HCT116 (cell line): ENCODE measurements at regions not wholly inside any gene's neighbourhood (a gene's known extent, or its start where the extent isn't known, plus 50 kb on each side); places are given as distances from the start of the nearest gene placed in this dataset.

Experiments used
- ATAC-seq: fragments of 200-7000 bp; cut with Tn5 transposase; 2 replicates; pipeline ENCODE4 v1.9.1; 2020; ENCODE audit warnings: mild to moderate bottlenecking, moderate library complexity
- BruUV-seq: library from RNA; stranded (reverse); fragments of 400-500 nt; replicated peaks from 2 replicates; lab custom pipeline; 2021; lab: Mats Ljungman, UMichigan
- CTCF ChIA-PET: fragments of 300-600 bp; sonication (Branson Sonifier 250); formaldehyde crosslinking; loops from one replicate; lab custom pipeline; 2021; ENCODE audit warnings: antibody characterized with exemption; lab: Charles Lee
- POLR2A ChIA-PET: fragments of 300-600, 350-600 bp; sonication (Branson Sonifier 250); formaldehyde crosslinking; loops from one replicate; lab custom pipeline; 2021; ENCODE audit warnings: antibody characterized with exemption; lab: Charles Lee
- RAD21 ChIA-PET, 2 experiments: fragments of 300-600 bp; sonication (Branson Sonifier 250); formaldehyde crosslinking; loops; one replicate each; lab custom pipeline; 2023; ENCODE audit warnings: low total read pairs in 2 of 2; ENCODE audit not compliant: uncharacterized antibody in 2 of 2, unreplicated experiment in 2 of 2, low non-redundant PET in 1 of 2; lab: Charles Lee
- DNase-seq: peaks from one replicate; pipeline ENCODE4 v3.0.0-alpha.2; 2010; ENCODE audit warnings: low read depth, low spot score
- H2AFZ ChIP-seq: fragments of 200-600 bp; shearing (Covaris generic), sonication (generic); 2 replicates; pipeline ENCODE4 v1.6.1; 2017; ENCODE audit warnings: low read depth, mixed run types, mixed read lengths, antibody characterized with exemption, low read length; ENCODE audit not compliant: poor library complexity, severe bottlenecking
- H3K27ac ChIP-seq: 2 replicates; pipeline ENCODE4 v1.5.1; 2012; ENCODE audit warnings: low read depth, low read length
- H3K27me3 ChIP-seq: fragments of 200-600 bp; sonication (generic); 2 replicates; pipeline ENCODE4 v1.6.1; 2016; ENCODE audit warnings: mixed run types, low read length, mixed read lengths; ENCODE audit not compliant: insufficient read depth
- H3K36me3 ChIP-seq, 2 experiments: fragments of 200-500 bp in 1 of 2; fragments of 200-600 bp in 1 of 2; sonication (Bioruptor generic) in 1 of 2; sonication (generic) in 1 of 2; 2 replicates each; pipeline versions ENCODE4 v1.5.1 to v1.6.1; 2014 to 2016; ENCODE audit warnings: low read length in 2 of 2, inconsistent platforms in 1 of 2, mixed read lengths in 1 of 2, mixed run types in 1 of 2; ENCODE audit not compliant: insufficient read depth in 2 of 2, control insufficient read depth in 1 of 2
- H3K4me1 ChIP-seq, 2 experiments: fragments of 200-600 bp in 1 of 2; sonication (generic) in 1 of 2; 2 replicates each; pipeline versions ENCODE4 v1.5.1 to v1.6.1; 2012 to 2017; ENCODE audit warnings: low read length in 2 of 2, inconsistent platforms in 1 of 2, mild to moderate bottlenecking in 1 of 2, mixed read lengths in 1 of 2, mixed run types in 1 of 2, moderate library complexity in 1 of 2; ENCODE audit not compliant: insufficient read depth in 2 of 2, control insufficient read depth in 1 of 2
- H3K4me2 ChIP-seq: fragments of 200-600 bp; sonication (generic); 2 replicates; pipeline ENCODE4 v1.6.1; 2017; ENCODE audit warnings: mixed run types, low read length, mixed read lengths
- H3K4me3 ChIP-seq, 2 experiments: fragments of 200-600 bp in 1 of 2; sonication (generic) in 1 of 2; replicated peaks in 1 of 2; 2 replicates each; pipeline ENCODE4 v1.5.1; 2011 to 2016; ENCODE audit warnings: low read length in 2 of 2, control low read depth in 1 of 2, low read depth in 1 of 2, mild to moderate bottlenecking in 1 of 2, mixed read lengths in 1 of 2, mixed run types in 1 of 2
- H3K79me2 ChIP-seq: fragments of 200-600 bp; sonication (generic); 2 replicates; pipeline ENCODE4 v1.6.1; 2017; ENCODE audit warnings: mild to moderate bottlenecking, mixed run types, low read length, moderate library complexity, mixed read lengths; ENCODE audit not compliant: insufficient read depth
- H3K9ac ChIP-seq: fragments of 200-600 bp; sonication (generic); 2 replicates; pipeline ENCODE4 v1.6.1; 2016; ENCODE audit warnings: low read length, mixed read lengths
- H3K9me2 ChIP-seq: fragments of 200-600 bp; sonication (generic), shearing (Covaris generic); 2 replicates; pipeline ENCODE4 v1.6.1; 2017; ENCODE audit warnings: mixed run types, mild to moderate bottlenecking, moderate library complexity; ENCODE audit not compliant: insufficient read depth
- H3K9me3 ChIP-seq, 2 experiments: fragments of 200-500 bp in 1 of 2; fragments of 200-600 bp in 1 of 2; sonication (Bioruptor generic) in 1 of 2; sonication (generic) in 1 of 2; 2 replicates each; pipeline ENCODE4 v1.6.1; 2014 to 2017; ENCODE audit warnings: low read length in 2 of 2, mixed read lengths in 2 of 2, inconsistent platforms in 1 of 2, low read depth in 1 of 2, mild to moderate bottlenecking in 1 of 2, mixed run types in 1 of 2, moderate library complexity in 1 of 2; ENCODE audit not compliant: control insufficient read depth in 1 of 2, insufficient read depth in 1 of 2
- H4K20me1 ChIP-seq: fragments of 200-600 bp; sonication (generic), shearing (Covaris generic); 2 replicates; pipeline ENCODE4 v1.6.1; 2017; ENCODE audit warnings: mixed run types, mild to moderate bottlenecking, moderate library complexity; ENCODE audit not compliant: insufficient read depth
- ATF3 ChIP-seq: IDR thresholded peaks from 2 replicates; pipeline ENCODE4 v1.6.1; 2012
- CBX3 ChIP-seq: IDR thresholded peaks from 2 replicates; pipeline ENCODE4 v1.6.1; 2012; ENCODE audit warnings: low read depth
- CEBPB ChIP-seq: IDR thresholded peaks from 2 replicates; pipeline ENCODE4 v1.6.1; 2012; ENCODE audit warnings: low read depth
- CTCF ChIP-seq, 3 experiments: fragments of 200-600 bp in 1 of 3; sonication (generic) in 1 of 3; IDR thresholded peaks in 2 of 3; conservative IDR thresholded peaks in 1 of 3; 2 replicates each; pipeline ENCODE4 v1.5.1; 2012 to 2017; ENCODE audit warnings: low read depth in 2 of 3, low read length in 2 of 3, antibody characterized with exemption in 1 of 3, borderline replicate concordance in 1 of 3, control low read depth in 1 of 3, mild to moderate bottlenecking in 1 of 3, mixed read lengths in 1 of 3, mixed run types in 1 of 3, moderate library complexity in 1 of 3; ENCODE audit not compliant: insufficient read depth in 1 of 3
- EGR1 ChIP-seq: IDR thresholded peaks from 2 replicates; pipeline ENCODE4 v1.6.1; 2012; ENCODE audit warnings: low read depth
- ELF1 ChIP-seq: IDR thresholded peaks from 2 replicates; pipeline ENCODE4 v1.6.1; 2012; ENCODE audit warnings: low read depth, borderline replicate concordance
- EZH2 ChIP-seq: fragments of 200-600 bp; sonication (generic); IDR thresholded peaks from 2 replicates; pipeline ENCODE4 v1.6.1; 2017; ENCODE audit warnings: antibody characterized with exemption, mixed run types
- JUND ChIP-seq: IDR thresholded peaks from 2 replicates; pipeline ENCODE4 v1.6.1; 2012
- RAD21 ChIP-seq: IDR thresholded peaks from 2 replicates; pipeline ENCODE4 v1.6.1; 2012; ENCODE audit warnings: low read depth, mild to moderate bottlenecking
- REST ChIP-seq: IDR thresholded peaks from 2 replicates; pipeline ENCODE4 v1.6.1; 2012; ENCODE audit warnings: low read depth
- SIN3A ChIP-seq: IDR thresholded peaks from 2 replicates; pipeline ENCODE4 v1.6.1; 2012; ENCODE audit warnings: low read depth
- SP1 ChIP-seq: IDR thresholded peaks from 2 replicates; pipeline ENCODE4 v1.6.1; 2012; ENCODE audit warnings: low read depth
- TCF7L2 ChIP-seq: IDR thresholded peaks from 2 replicates; pipeline ENCODE4 v1.7.0; 2011; ENCODE audit warnings: borderline replicate concordance, inconsistent platforms; ENCODE audit not compliant: insufficient read depth, insufficient read length; ENCODE audit errors: extremely low read depth
- ZFX ChIP-seq: fragments of 450-650 bp; IDR thresholded peaks from 2 replicates; pipeline ENCODE4 v1.6.1; 2017
- ZNF274 ChIP-seq: fragments of 200-500 bp; sonication (Bioruptor generic); IDR thresholded peaks from 2 replicates; pipeline ENCODE4 v1.6.1; 2014; ENCODE audit warnings: mild to moderate bottlenecking, low read depth, low read length, inconsistent platforms
- intact Hi-C: fragments of 100-400 bp; cut with micrococcal nuclease; formaldehyde crosslinking; loops from 2 replicates; pipeline ENCODE4 v1.10.0; 2022

- Histone ChIP-seq H3K79me2 (no peaks in the 10 kb centered on the region), H4K20me1 (no peaks in the 10 kb centered on the region), H3K9me3 (no peaks in the 10 kb centered on the region), H3K9me2 (no peaks in the 10 kb centered on the region), H2AFZ (no peak overlapping the region), H3K27me3 (no peaks in the 10 kb centered on the region), H3K27ac (no peak overlapping the region), H3K9ac (no peak overlapping the region), H3K36me3 (no peaks in the 10 kb centered on the region), H3K4me3 (no peak overlapping the region), H3K4me2 (no peak overlapping the region), H3K4me1 (no peaks in the 10 kb centered on the region)
- no TSS peak for BruUV-seq
- intact Hi-C loops, result no loop called here
- TF ChIP-seq ZFX, result no peak
- TF ChIP-seq TCF7L2, result no peak
- no peak for TF ChIP-seq SIN3A
- TF ChIP-seq RAD21, result no peak
- no peak for TF ChIP-seq JUND
- TF ChIP-seq ATF3, result no peak
- no peak for TF ChIP-seq EZH2
- no peak for TF ChIP-seq CBX3
- TF ChIP-seq SP1, result no peak
- no peak for TF ChIP-seq CTCF (IDR thresholded peaks at IDR 0.05 in 2 of 3, conservative IDR thresholded peaks at IDR 0.05 in 1 of 3; ENCODE audit: borderline replicate concordance in 1 of 3, insufficient read depth in 1 of 3, low read depth in 2 of 3, low read length in 2 of 3)
- no peak for TF ChIP-seq ZNF274
- TF ChIP-seq EGR1, result no peak
- TF ChIP-seq ELF1, result no peak
- TF ChIP-seq REST, result no peak
- no peak for TF ChIP-seq CEBPB
- RAD21 ChIA-PET, result no interaction called here
- no peak for DNase-seq
- CTCF ChIA-PET, result no interaction called here
- no peak for ATAC-seq
- POLR2A ChIA-PET, result no interaction called here
Observed at GRCh38 chr5:144873076-144873475, 702.4 kb downstream of the KCTD16 start.
